SIG-M5 treated with dmso at 0.1 percent for 504 hours (cell line): ENCODE measurements at regions not wholly inside any gene's neighbourhood (a gene's known extent, or its start where the extent isn't known, plus 50 kb on each side); places are given as distances from the start of the nearest gene placed in this dataset.

ENCODE experiments used
- DNase-seq: peaks from one replicate; lab custom pipeline; 2025; ENCODE audit not compliant: unreplicated experiment; lab: John Stamatoyannopoulos, UW

- no peak for DNase-seq
Measured at GRCh38 chr22:47343611-47344010, 581.2 kb downstream of the TBC1D22A start.

- no peak for DNase-seq
Measured at GRCh38 chr22:47342446-47342845, 580.0 kb downstream of the TBC1D22A start.

GRCh38 chr22:47341464-47341863, 579.0 kb downstream of the TBC1D22A start:
- no peak for DNase-seq

GRCh38 chr22:47340851-47341436, 578.5 kb downstream of the TBC1D22A start:
- DNase-seq = no peak

- peak; percentile 22 for DNase-seq
Measured at GRCh38 chr22:47337161-47337621, 574.7 kb downstream of the TBC1D22A start.

- no peak for DNase-seq
Measured at GRCh38 chr22:47335958-47336357, 573.5 kb downstream of the TBC1D22A start.

- DNase-seq = no peak
Measured at GRCh38 chr22:47335460-47335859, 573.0 kb downstream of the TBC1D22A start.

- no peak for DNase-seq
Measured at GRCh38 chr22:47334601-47335000, 572.2 kb downstream of the TBC1D22A start.

- no peak for DNase-seq
Measured at GRCh38 chr22:47333625-47334024, 571.2 kb downstream of the TBC1D22A start.

GRCh38 chr22:47332246-47332980, 570.0 kb downstream of the TBC1D22A start:
- no peak for DNase-seq

GRCh38 chr22:47331750-47332149, 569.3 kb downstream of the TBC1D22A start:
- DNase-seq = no peak

GRCh38 chr22:47329727-47330650, 567.5 kb downstream of the TBC1D22A start:
- DNase-seq = no peak

- DNase-seq = no peak
Measured at GRCh38 chr22:47328550-47329243, 566.2 kb downstream of the TBC1D22A start.

GRCh38 chr22:47327241-47327640, 564.8 kb downstream of the TBC1D22A start:
- no peak for DNase-seq

- no peak for DNase-seq
Measured at GRCh38 chr22:47325249-47325648, 562.8 kb downstream of the TBC1D22A start.

- no peak for DNase-seq
Measured at GRCh38 chr22:47324435-47324990, 562.1 kb downstream of the TBC1D22A start.

GRCh38 chr22:47323518-47323917, 561.1 kb downstream of the TBC1D22A start:
- DNase-seq = no peak

- DNase-seq = no peak
Measured at GRCh38 chr22:47322854-47323253, 560.4 kb downstream of the TBC1D22A start.

- no peak for DNase-seq
Measured at GRCh38 chr22:47320560-47320959, 558.1 kb downstream of the TBC1D22A start.

GRCh38 chr22:47318041-47318737, 555.7 kb downstream of the TBC1D22A start:
- DNase-seq = no peak
